Left lobe of liver (tissue), 2 donors: ENCODE measurements at regions not wholly inside any gene's neighbourhood (a gene's known extent, or its start where the extent isn't known, plus 50 kb on each side); places are given as distances from the start of the nearest gene placed in this dataset.
A peak's percentile ranks its signal among the peaks of the same experiment; 100 is the strongest.

ENCODE experiments used
- ATAC-seq: fragments of 200-7000 bp; cut with Tn5 transposase; one replicate; pipeline ENCODE4 v1.9.1; 2020; ENCODE audit warnings: mild to moderate bottlenecking, moderate library complexity
- DNase-seq: peaks from one replicate; pipeline ENCODE4 v3.0.0-alpha.2; 2020; ENCODE audit warnings: low spot score
- donor health status: DM: no; HTN: no; CAD: no; lungs with moderate emphysema.
- donor health status: DM: no; HTN: yes; CAD: no.

GRCh38 chr12:118606690-118607089 lies 230.3 kb downstream of the SUDS3 start:
- DNase-seq (no peak), ATAC-seq (no peak)

- no peak for DNase-seq
These were observed 231.5 kb downstream of the SUDS3 start for GRCh38 chr12:118607831-118608230.

GRCh38 chr12:118608770-118609344 lies 232.5 kb downstream of the SUDS3 start:
- DNase-seq (no peak), ATAC-seq (no peak)

More at GRCh38 chr12:118607831-118608230, 231.5 kb downstream of the SUDS3 start:
- no peak for ATAC-seq

- DNase-seq (no peak), ATAC-seq (no peak)
These were observed 234.9 kb downstream of the SUDS3 start for GRCh38 chr12:118611295-118611694.

- ATAC-seq = no peak
- DNase-seq = no peak
These were observed 235.4 kb downstream of the SUDS3 start for GRCh38 chr12:118611770-118612169.

- DNase-seq (no peak), ATAC-seq (no peak)
These were observed 241.5 kb downstream of the SUDS3 start for GRCh38 chr12:118617611-118618450.

GRCh38 chr12:118618695-118619094 lies 242.3 kb downstream of the SUDS3 start:
- DNase-seq (no peak), ATAC-seq (no peak)

GRCh38 chr12:118625050-118625675 lies 248.8 kb downstream of the SUDS3 start:
- ATAC-seq = no peak

GRCh38 chr12:118633071-118633470 lies 256.7 kb downstream of the SUDS3 start:
- no peak for ATAC-seq
- DNase-seq = no peak

More at GRCh38 chr12:118625050-118625675, 248.8 kb downstream of the SUDS3 start:
- no peak for DNase-seq

- ATAC-seq (peak; percentile 90), DNase-seq (peak; percentile 48)
These were observed 258.9 kb downstream of the SUDS3 start for GRCh38 chr12:118635276-118635675.

GRCh38 chr12:118637767-118638370 lies 261.5 kb downstream of the SUDS3 start:
- no peak for ATAC-seq
- no peak for DNase-seq

- DNase-seq (no peak), ATAC-seq (no peak)
These were observed 264.9 kb downstream of the SUDS3 start for GRCh38 chr12:118641249-118641648.

GRCh38 chr12:118645219-118645618 lies 268.9 kb downstream of the SUDS3 start:
- DNase-seq = no peak
- ATAC-seq = peak; percentile 68

GRCh38 chr12:118649765-118650585 lies 273.6 kb downstream of the SUDS3 start:
- ATAC-seq = no peak
- no peak for DNase-seq

- ATAC-seq = no peak
These were observed 274.2 kb downstream of the SUDS3 start for GRCh38 chr12:118650586-118650960.

GRCh38 chr12:118651487-118651886 lies 275.1 kb downstream of the SUDS3 start:
- DNase-seq (no peak), ATAC-seq (no peak)

More at GRCh38 chr12:118650586-118650960, 274.2 kb downstream of the SUDS3 start:
- DNase-seq = no peak

- ATAC-seq (peak; percentile 95), DNase-seq (peak; percentile 67)
These were observed 279.2 kb downstream of the SUDS3 start for GRCh38 chr12:118655588-118655987.

GRCh38 chr12:118680356-118680963 lies 300.9 kb upstream of the SRRM4 start:
- DNase-seq = no peak
- ATAC-seq = no peak

- no peak for ATAC-seq
- DNase-seq = no peak
These were observed 298.7 kb upstream of the SRRM4 start for GRCh38 chr12:118682656-118683055.

- no peak for ATAC-seq
- no peak for DNase-seq
These were observed 295.2 kb upstream of the SRRM4 start for GRCh38 chr12:118685983-118686607.
